ENCODE measurements at regions not wholly inside any gene's neighbourhood (a gene's known extent, or its start where the extent isn't known, plus 50 kb on each side); places are given as distances from the start of the nearest gene placed in this dataset.

DNA sequence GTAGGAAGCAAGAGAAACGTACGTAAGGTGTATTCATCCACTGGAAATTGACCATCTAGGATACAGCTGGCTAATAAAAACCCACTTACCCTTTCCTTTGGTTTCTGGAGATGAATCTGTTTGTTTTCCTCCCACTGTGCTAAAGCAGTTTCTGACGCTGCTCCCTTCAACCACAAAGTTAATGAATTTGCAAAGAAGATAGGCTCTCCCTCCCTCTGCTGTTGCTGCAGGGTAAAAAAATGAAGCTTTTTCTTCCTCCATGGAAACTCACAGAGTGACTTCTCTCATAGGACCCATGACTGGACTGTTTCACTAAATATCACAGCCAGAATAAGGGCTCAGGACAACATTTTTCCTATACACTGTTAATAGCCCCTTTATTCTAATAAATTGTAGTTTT, 172.1 kb upstream of the LRRN1 start:
- ChIA-PET POLR2A (no interaction called here), CTCF (no interaction called here)
- Mint-ChIP-seq H3K27ac (no peak overlapping the region), H3K9me3 (no peaks in the 10 kb centered on the region), H3K4me3 (no peak overlapping the region), H3K27me3 (no peaks in the 10 kb centered on the region), H3K4me1 (ENCODE audit: low read depth) (no peaks in the 10 kb centered on the region), H3K36me3 (ENCODE audit: low read depth) (no peaks in the 10 kb centered on the region)
- TF ChIP-seq, protein P1, sequence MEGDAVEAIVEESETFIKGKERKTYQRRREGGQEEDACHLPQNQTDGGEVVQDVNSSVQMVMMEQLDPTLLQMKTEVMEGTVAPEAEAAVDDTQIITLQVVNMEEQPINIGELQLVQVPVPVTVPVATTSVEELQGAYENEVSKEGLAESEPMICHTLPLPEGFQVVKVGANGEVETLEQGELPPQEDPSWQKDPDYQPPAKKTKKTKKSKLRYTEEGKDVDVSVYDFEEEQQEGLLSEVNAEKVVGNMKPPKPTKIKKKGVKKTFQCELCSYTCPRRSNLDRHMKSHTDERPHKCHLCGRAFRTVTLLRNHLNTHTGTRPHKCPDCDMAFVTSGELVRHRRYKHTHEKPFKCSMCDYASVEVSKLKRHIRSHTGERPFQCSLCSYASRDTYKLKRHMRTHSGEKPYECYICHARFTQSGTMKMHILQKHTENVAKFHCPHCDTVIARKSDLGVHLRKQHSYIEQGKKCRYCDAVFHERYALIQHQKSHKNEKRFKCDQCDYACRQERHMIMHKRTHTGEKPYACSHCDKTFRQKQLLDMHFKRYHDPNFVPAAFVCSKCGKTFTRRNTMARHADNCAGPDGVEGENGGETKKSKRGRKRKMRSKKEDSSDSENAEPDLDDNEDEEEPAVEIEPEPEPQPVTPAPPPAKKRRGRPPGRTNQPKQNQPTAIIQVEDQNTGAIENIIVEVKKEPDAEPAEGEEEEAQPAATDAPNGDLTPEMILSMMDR (IDR thresholded peaks at IDR 0.05): no peak
- ATAC-seq: no peak
- intact Hi-C loops (cut with micrococcal nuclease): no loop called here
- DNase-seq: no peak

DNA sequence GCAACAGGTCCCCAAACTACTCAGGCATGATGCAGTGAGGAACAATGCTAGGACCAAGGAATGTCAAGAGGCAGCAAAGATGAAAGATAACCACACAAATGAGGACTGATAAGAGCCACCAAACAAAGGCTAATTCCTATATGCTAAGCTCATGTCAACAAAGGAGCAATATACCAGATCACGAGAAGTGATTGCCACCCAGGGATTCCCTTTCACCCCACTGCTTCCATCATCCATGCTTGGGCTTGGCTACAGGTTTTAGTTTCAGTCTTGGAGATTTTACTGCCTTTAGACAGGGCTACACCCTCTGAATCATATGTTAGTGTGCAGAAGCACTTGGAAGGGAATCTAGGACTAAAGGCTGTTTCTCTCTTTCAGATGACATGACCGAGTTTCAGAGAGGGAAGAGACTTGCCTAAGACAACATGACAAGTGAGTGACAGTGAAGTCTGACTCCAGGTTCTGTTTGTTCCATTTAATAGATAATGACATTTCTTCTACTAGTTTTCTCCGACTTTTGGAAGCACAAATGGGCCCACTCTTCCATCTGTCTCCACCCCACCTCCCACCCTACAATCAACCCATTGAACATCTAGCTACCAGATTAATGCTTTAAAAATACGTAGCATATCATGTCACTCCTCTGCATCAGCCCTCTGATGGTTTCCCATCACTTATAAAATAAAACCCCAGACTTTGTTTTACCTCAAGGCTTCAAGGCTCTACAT, 173.5 kb upstream of the LRRN1 start:
- Mint-ChIP-seq H3K9me3 (no peaks in the 10 kb centered on the region), H3K4me3 (no peak overlapping the region), H3K36me3 (ENCODE audit: low read depth) (no peaks in the 10 kb centered on the region), H3K27me3 (no peaks in the 10 kb centered on the region), H3K4me1 (ENCODE audit: low read depth) (no peaks in the 10 kb centered on the region), H3K27ac (no peak overlapping the region)
- no peak for DNase-seq
- no peak for ATAC-seq
- POLR2A ChIA-PET: interaction anchor here (0.6 kb wide), 1 partner anchor 383 kb away, joined by 3 read pairs; no protein-coding TSS in a partner anchor
- CTCF ChIA-PET: no interaction called here
- intact Hi-C loops (cut with micrococcal nuclease): no loop called here
- TF ChIP-seq, protein P1 (IDR thresholded peaks at IDR 0.05): no peak

DNA sequence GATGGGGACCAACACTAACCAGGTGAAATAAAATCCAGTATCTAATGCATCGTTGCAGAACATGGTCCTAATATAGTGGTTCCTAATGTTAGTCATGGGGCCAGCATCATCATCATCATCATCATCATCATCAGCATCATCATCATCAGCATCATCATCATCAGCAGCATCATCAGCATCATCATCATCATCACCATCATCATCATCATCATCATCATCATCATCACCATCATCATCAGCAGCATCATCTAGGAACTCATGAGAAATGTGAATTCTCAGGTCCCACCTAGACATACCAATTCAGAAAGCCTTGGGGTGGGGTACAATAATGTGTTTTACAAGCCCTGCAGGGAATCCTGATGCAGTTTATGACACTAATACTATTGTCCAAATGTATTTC, 179.4 kb upstream of the LRRN1 start:
- Mint-ChIP-seq H3K27ac (no peak overlapping the region), H3K36me3 (ENCODE audit: low read depth) (no peaks in the 10 kb centered on the region)
- CTCF ChIA-PET: no interaction called here

DNA sequence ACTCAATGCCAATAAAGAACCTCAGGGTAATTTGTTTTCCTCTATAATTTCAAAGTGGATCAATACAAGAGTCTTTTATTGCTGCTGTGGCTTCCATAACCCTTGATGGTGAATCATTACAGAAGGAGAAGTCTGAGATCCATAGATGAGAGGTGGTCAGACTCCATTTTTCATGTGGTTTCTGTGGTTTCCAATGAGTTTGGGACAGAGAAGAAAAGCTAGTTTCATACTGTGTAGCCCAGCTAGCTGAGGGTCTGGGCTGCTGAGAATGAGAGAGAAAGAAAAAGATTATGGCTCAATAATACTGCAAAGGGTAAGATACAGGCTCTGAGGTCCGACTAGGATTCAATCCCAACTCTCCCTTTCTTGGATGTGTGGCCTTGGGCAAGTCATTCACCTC, 180.6 kb upstream of the LRRN1 start:
- ChIA-PET POLR2A (no interaction called here), CTCF (no interaction called here)
- TF ChIP-seq, protein P1 (IDR thresholded peaks at IDR 0.05): no peak
- ATAC-seq (no peak), DNase-seq (no peak)
- intact Hi-C loops (cut with micrococcal nuclease): no loop called here
- Mint-ChIP-seq H3K27ac (no peak overlapping the region), H3K27me3 (no peaks in the 10 kb centered on the region), H3K4me3 (no peak overlapping the region), H3K9me3 (no peaks in the 10 kb centered on the region), H3K4me1 (ENCODE audit: low read depth) (no peaks in the 10 kb centered on the region), H3K36me3 (ENCODE audit: low read depth) (no peaks in the 10 kb centered on the region)

More for the DNA sequence above, 179.4 kb upstream of the LRRN1 start:
- ATAC-seq (no peak), DNase-seq (no peak)
- no peaks in the 10 kb centered on the region for H3K4me1 Mint-ChIP-seq (ENCODE audit: low read depth)
- no peaks in the 10 kb centered on the region for H3K9me3 Mint-ChIP-seq
- no peak overlapping the region for H3K4me3 Mint-ChIP-seq
- no peaks in the 10 kb centered on the region for H3K27me3 Mint-ChIP-seq
- intact Hi-C loops (cut with micrococcal nuclease): no loop called here
- POLR2A ChIA-PET: no interaction called here
- TF ChIP-seq, protein P1 (IDR thresholded peaks at IDR 0.05): no peak

DNA sequence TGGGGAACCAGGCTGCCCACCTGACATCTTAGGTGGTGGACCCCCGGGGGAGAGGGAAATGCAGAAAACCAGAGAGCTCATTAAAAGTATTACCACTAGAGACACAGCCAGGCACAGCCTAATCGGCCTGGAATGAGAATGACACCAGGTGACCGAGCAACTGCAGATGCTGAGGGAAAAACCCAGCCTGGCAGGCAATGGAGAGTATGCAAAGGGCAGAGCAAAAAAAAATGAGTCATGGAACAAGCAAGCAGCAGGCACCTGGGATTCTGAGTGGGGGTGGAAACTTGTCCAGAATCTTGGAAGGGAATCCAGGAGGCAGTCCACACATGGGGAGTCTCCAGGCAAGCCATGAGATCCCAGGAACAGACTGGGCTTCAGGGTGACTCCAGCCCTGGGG, 183.7 kb upstream of the LRRN1 start:
- intact Hi-C loops (cut with micrococcal nuclease): no loop called here
- POLR2A ChIA-PET: no interaction called here
- H3K27me3 Mint-ChIP-seq: no peaks in the 10 kb centered on the region
- DNase-seq (no peak), ATAC-seq (no peak)
- H3K36me3 Mint-ChIP-seq (ENCODE audit: low read depth): no peaks in the 10 kb centered on the region
- TF ChIP-seq, protein P1 (IDR thresholded peaks at IDR 0.05): no peak
- no peak overlapping the region for H3K27ac Mint-ChIP-seq
- H3K4me3 Mint-ChIP-seq: no peak overlapping the region
- no peaks in the 10 kb centered on the region for H3K9me3 Mint-ChIP-seq
- CTCF ChIA-PET: no interaction called here
- no peaks in the 10 kb centered on the region for H3K4me1 Mint-ChIP-seq (ENCODE audit: low read depth)

All from activated CD8-positive, alpha-beta T cell treated with anti-CD3 and anti-CD28 coated beads for 36 hours (primary cell).